GM23248 (cell line): ENCODE measurements at regions not wholly inside any gene's neighbourhood (a gene's known extent, or its start where the extent isn't known, plus 50 kb on each side); places are given as distances from the start of the nearest gene placed in this dataset.

Source experiments
- EZH2 ChIP-seq: fragments of 200-600 bp; sonication (generic); IDR thresholded peaks from 2 replicates; pipeline ENCODE4 v1.6.1; 2018; ENCODE audit warnings: antibody characterized with exemption, mild to moderate bottlenecking; ENCODE audit not compliant: insufficient read depth, poor library complexity, severe bottlenecking
- EZH2phosphoT487 ChIP-seq: fragments of 200-600 bp; sonication (generic); IDR thresholded peaks from 2 replicates; pipeline ENCODE4 v1.6.1; 2018; ENCODE audit warnings: antibody characterized with exemption, moderate library complexity, mild to moderate bottlenecking, low read depth; ENCODE audit not compliant: insufficient read depth

DNA sequence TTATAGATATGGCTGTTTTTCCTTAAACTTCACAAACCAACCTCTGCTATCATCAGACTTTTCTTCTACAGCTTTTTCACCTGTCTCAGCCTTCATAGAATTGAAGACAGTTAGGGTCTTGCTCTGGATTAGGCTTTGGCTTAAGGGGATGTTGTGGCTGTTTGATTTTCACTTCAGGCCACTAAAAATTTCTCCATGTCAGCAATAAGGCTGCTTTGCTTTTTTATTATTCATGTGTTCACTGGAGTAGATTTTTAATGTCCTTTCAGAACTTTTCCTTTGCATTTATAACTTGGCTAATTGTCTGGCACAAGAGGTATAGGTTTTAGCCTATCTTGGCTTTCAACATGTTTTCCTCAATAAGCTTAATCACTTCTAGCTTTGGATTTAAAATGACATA lies 392.6 kb downstream of the RFPL4B start:
- TF ChIP-seq EZH2 (no peak), EZH2phosphoT487 (no peak)
